NB4 (cell line): ENCODE measurements at regions not wholly inside any gene's neighbourhood (a gene's known extent, or its start where the extent isn't known, plus 50 kb on each side); places are given as distances from the start of the nearest gene placed in this dataset.

Source experiments
- POLR2A ChIP-seq: IDR thresholded peaks from 2 replicates; pipeline ENCODE4 v1.6.1; 2011; ENCODE audit warnings: mild to moderate bottlenecking; ENCODE audit not compliant: insufficient read length; ENCODE audit errors: extremely low read depth
- TF ChIP-seq, protein P1 (sequence below): IDR thresholded peaks from one replicate; pipeline ENCODE4 v1.5.1; 2012; ENCODE audit warnings: low read depth, low read length
- TF ChIP-seq, protein P2 (sequence below): IDR thresholded peaks from 2 replicates; pipeline ENCODE4 v1.6.1; 2011; ENCODE audit warnings: low read depth, low read length

DNA sequence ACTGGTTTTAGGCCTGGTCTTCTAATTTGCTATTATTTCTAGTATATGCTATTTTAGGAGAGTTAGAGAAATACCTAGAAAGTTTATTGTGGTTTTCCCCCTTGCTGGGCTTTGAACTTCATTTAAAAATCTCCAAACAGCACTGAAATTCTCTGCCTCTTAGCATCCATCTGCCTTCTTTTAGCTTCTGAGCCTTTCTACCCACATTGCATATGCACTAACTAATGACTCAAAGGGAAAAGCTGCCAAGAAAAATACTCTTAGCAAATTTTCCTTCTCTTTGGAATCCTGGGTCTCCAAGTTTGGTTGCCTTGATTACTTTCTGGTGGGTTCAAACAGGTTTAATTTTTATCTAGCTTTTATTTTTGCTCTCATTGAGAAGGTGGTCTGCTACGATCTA is 408.4 kb upstream of the PTBP2 start:
- TF ChIP-seq, protein P1, sequence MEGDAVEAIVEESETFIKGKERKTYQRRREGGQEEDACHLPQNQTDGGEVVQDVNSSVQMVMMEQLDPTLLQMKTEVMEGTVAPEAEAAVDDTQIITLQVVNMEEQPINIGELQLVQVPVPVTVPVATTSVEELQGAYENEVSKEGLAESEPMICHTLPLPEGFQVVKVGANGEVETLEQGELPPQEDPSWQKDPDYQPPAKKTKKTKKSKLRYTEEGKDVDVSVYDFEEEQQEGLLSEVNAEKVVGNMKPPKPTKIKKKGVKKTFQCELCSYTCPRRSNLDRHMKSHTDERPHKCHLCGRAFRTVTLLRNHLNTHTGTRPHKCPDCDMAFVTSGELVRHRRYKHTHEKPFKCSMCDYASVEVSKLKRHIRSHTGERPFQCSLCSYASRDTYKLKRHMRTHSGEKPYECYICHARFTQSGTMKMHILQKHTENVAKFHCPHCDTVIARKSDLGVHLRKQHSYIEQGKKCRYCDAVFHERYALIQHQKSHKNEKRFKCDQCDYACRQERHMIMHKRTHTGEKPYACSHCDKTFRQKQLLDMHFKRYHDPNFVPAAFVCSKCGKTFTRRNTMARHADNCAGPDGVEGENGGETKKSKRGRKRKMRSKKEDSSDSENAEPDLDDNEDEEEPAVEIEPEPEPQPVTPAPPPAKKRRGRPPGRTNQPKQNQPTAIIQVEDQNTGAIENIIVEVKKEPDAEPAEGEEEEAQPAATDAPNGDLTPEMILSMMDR: no peak
- no peak for TF ChIP-seq POLR2A
- TF ChIP-seq, protein P2, sequence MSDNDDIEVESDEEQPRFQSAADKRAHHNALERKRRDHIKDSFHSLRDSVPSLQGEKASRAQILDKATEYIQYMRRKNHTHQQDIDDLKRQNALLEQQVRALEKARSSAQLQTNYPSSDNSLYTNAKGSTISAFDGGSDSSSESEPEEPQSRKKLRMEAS: no peak
